K562 (cell line): ENCODE measurements at regions not wholly inside any gene's neighbourhood (a gene's known extent, or its start where the extent isn't known, plus 50 kb on each side); places are given as distances from the start of the nearest gene placed in this dataset.

ENCODE experiments used
- ATAC-seq: fragments of 200-7000 bp; cut with Tn5 transposase; 3 replicates; pipeline ENCODE4 v1.9.1; 2020; ENCODE audit warnings: moderate library complexity
- BruUV-seq: library from RNA; stranded (reverse); fragments of 400-500 nt; replicated peaks from 2 replicates; lab custom pipeline; 2021; lab: Mats Ljungman, UMichigan
- CTCF ChIA-PET: fragments of 300-600 bp; formaldehyde crosslinking; extraction: SDS; loops from one replicate; lab custom pipeline; 2021; ENCODE audit warnings: low intra/inter-chr PET ratio; lab: Yijun Ruan, JAX
- POLR2A ChIA-PET: fragments of 300-600, 350-650 bp; sonication (Branson Sonifier 250); formaldehyde crosslinking; extraction: SDS; loops from one replicate; lab custom pipeline; 2021; ENCODE audit warnings: antibody characterized with exemption, inconsistent platforms; lab: Yijun Ruan, JAX
- DNase-seq, 4 experiments: peaks; one replicate each; pipeline versions ENCODE4 v3.0.0 to v3.0.0-alpha.2; 2011 to 2018; ENCODE audit warnings: low spot score in 3 of 4, mixed read lengths in 3 of 4; ENCODE audit errors: extremely low read depth in 1 of 4
- FAIRE-seq: peaks from 2 replicates; lab custom pipeline; 2011; peaks lifted over from hg19 to GRCh38; lab: Jason Lieb, UNC
- H2AFZ ChIP-seq: 2 replicates; pipeline ENCODE4 v1.6.0; 2011; ENCODE audit warnings: low read depth, low read length, control low read depth, inconsistent platforms
- H3K27ac ChIP-seq: fragments of 200-600 bp; 3 replicates; pipeline ENCODE4 v1.8.0; 2011; ENCODE audit warnings: low read depth, mild to moderate bottlenecking, control low read depth, inconsistent platforms, low read length, moderate library complexity, mixed read lengths; ENCODE audit errors: extremely low read depth
- H3K27me3 ChIP-seq, 2 experiments: fragments of 300-600 bp in 1 of 2; 2 replicates in 1 of 2; 3 replicates in 1 of 2; pipeline versions ENCODE4 v1.6.0 to v1.8.0; 2011; ENCODE audit warnings: inconsistent platforms in 2 of 2, low read length in 2 of 2, mild to moderate bottlenecking in 1 of 2, mixed read lengths in 1 of 2, moderate library complexity in 1 of 2; ENCODE audit not compliant: control insufficient read depth in 2 of 2, insufficient read depth in 2 of 2
- H3K36me3 ChIP-seq: fragments of 300-600 bp; 3 replicates; pipeline ENCODE4 v1.8.0; 2011; ENCODE audit warnings: mild to moderate bottlenecking, low read length, inconsistent platforms; ENCODE audit not compliant: control insufficient read depth, insufficient read depth
- H3K4me1 ChIP-seq, 2 experiments: fragments of 200-600 bp in 1 of 2; replicated peaks in 1 of 2; 2 replicates in 1 of 2; 3 replicates in 1 of 2; pipeline versions ENCODE4 v1.5.1 to v1.8.0; 2011; ENCODE audit warnings: inconsistent platforms in 2 of 2, low read length in 2 of 2, mild to moderate bottlenecking in 1 of 2, mixed read lengths in 1 of 2, moderate library complexity in 1 of 2; ENCODE audit not compliant: control insufficient read depth in 2 of 2, insufficient read depth in 2 of 2
- H3K4me2 ChIP-seq: 2 replicates; pipeline ENCODE4 v1.6.1; 2011; ENCODE audit warnings: low read length, control low read depth, inconsistent platforms, mixed read lengths; ENCODE audit not compliant: insufficient read depth
- H3K4me3 ChIP-seq: fragments of 200-600 bp; sonication (generic), shearing (Covaris generic); 2 replicates; pipeline ENCODE4 v1.5.1; 2016; ENCODE audit warnings: control low read depth, inconsistent platforms
- H3K79me2 ChIP-seq: fragments of 200-600 bp; 3 replicates; pipeline ENCODE4 v1.8.0; 2011; ENCODE audit warnings: low read length, inconsistent platforms; ENCODE audit not compliant: control insufficient read depth, insufficient read depth
- H3K9ac ChIP-seq, 2 experiments: 2 replicates each; pipeline versions ENCODE4 v1.6.0 to v1.6.1; 2011; ENCODE audit warnings: low read depth in 2 of 2, low read length in 2 of 2, control low read depth in 1 of 2, inconsistent platforms in 1 of 2, mild to moderate bottlenecking in 1 of 2, mixed read lengths in 1 of 2; ENCODE audit not compliant: insufficient read depth in 1 of 2
- H3K9me1 ChIP-seq: one replicate; pipeline ENCODE4 v1.6.0; 2011; ENCODE audit warnings: inconsistent platforms, mild to moderate bottlenecking, low read length, moderate library complexity; ENCODE audit not compliant: control insufficient read depth, insufficient read depth
- H3K9me3 ChIP-seq: replicated peaks from 2 replicates; pipeline ENCODE4 v1.5.1; 2011; ENCODE audit warnings: low read depth, low read length, inconsistent platforms; ENCODE audit not compliant: control insufficient read depth, insufficient read depth
- H4K20me1 ChIP-seq: replicated peaks from 2 replicates; pipeline ENCODE4 v1.6.1; 2011; ENCODE audit warnings: low read length, inconsistent platforms, mixed read lengths; ENCODE audit not compliant: control insufficient read depth, insufficient read depth
- ARNT ChIP-seq, 2 experiments: fragments of 450-650 bp; IDR thresholded peaks; 2 replicates each; pipeline ENCODE4 v1.6.1; 2016; ENCODE audit warnings: mild to moderate bottlenecking in 1 of 2
- BRCA1 ChIP-seq, 2 experiments: fragments of 450-650 bp in 1 of 2; sonication (generic) in 1 of 2; formaldehyde crosslinking in 1 of 2; IDR thresholded peaks; 2 replicates each; pipeline versions ENCODE4 v1.5.0 to v1.6.1; 2017 to 2020; ENCODE audit warnings: mild to moderate bottlenecking in 1 of 2, missing genetic modification reagents in 1 of 2
- CBX3 ChIP-seq, 2 experiments: IDR thresholded peaks; 1 replicate in 1 of 2; 2 replicates in 1 of 2; pipeline ENCODE4 v1.6.1; 2012; ENCODE audit warnings: inconsistent platforms in 2 of 2, low read length in 2 of 2, borderline replicate concordance in 1 of 2, control low read depth in 1 of 2
- HEY1 ChIP-seq: fragments of 250-450 bp; sonication (Bioruptor Pico); IDR thresholded peaks from 2 replicates; pipeline ENCODE4 v1.5.0; 2020; ENCODE audit warnings: mild to moderate bottlenecking, moderate library complexity, borderline replicate concordance
- KLF16 ChIP-seq: IDR thresholded peaks from 2 replicates; pipeline ENCODE4 v1.6.1; 2016; ENCODE audit warnings: antibody characterized with exemption
- NFATC3 ChIP-seq: fragments of 450-650 bp; IDR thresholded peaks from 2 replicates; pipeline ENCODE4 v1.6.1; 2017; ENCODE audit warnings: mild to moderate bottlenecking
- SIN3B ChIP-seq: fragments of 450-650 bp; IDR thresholded peaks from 2 replicates; pipeline ENCODE4 v1.6.1; 2017; ENCODE audit warnings: low read depth, mild to moderate bottlenecking, moderate library complexity
- SRSF3 ChIP-seq: fragments of 200-400 bp; formaldehyde crosslinking; IDR thresholded peaks from 2 replicates; pipeline ENCODE4 v1.6.1; 2016; ENCODE audit warnings: mild to moderate bottlenecking, low read length, moderate library complexity; ENCODE audit not compliant: insufficient read depth
- STAT5B ChIP-seq: fragments of 250-450 bp; sonication (Bioruptor Pico); IDR thresholded peaks from 2 replicates; pipeline ENCODE4 v1.8.0; 2021; ENCODE audit warnings: mild to moderate bottlenecking, inconsistent platforms
- ZNF184 ChIP-seq: sonication (generic); formaldehyde crosslinking; IDR thresholded peaks from 2 replicates; pipeline ENCODE4 v1.5.0; 2020; ENCODE audit warnings: missing genetic modification reagents
- ZNF239 ChIP-seq: fragments of 250-450 bp; sonication (Bioruptor Pico); IDR thresholded peaks from 2 replicates; pipeline ENCODE4 v1.4.0; 2020; ENCODE audit warnings: mild to moderate bottlenecking
- ZNF431 ChIP-seq: sonication (generic); formaldehyde crosslinking; IDR thresholded peaks from 2 replicates; pipeline ENCODE4 v1.8.0; 2022; ENCODE audit warnings: mild to moderate bottlenecking, missing genetic modification reagents
- WGBS: fragments of 100-300 bp; shearing (Covaris generic); methylation state at CpG from one replicate; pipeline ENCODE4 v1.1.6; 2016; ENCODE audit warnings: low coverage, mixed read lengths; ENCODE audit not compliant: insufficient coverage; ENCODE audit errors: missing lambda C conversion rate; 5-methylcytosine and 5-hydroxymethylcytosine counted together
- in situ Hi-C: fragments of 300-500 bp; cut with MboI; formaldehyde crosslinking; loops from 4 replicates; pipeline ENCODE4 v1.15.0; 2018; ENCODE audit warnings: inconsistent platforms, mixed read lengths
- intact Hi-C: fragments of 100-400 bp; cut with micrococcal nuclease; formaldehyde crosslinking; loops from 2 replicates; pipeline ENCODE4 v1.14.2; 2022
- TF ChIP-seq, protein P1 (sequence below): sonication (generic); formaldehyde crosslinking; IDR thresholded peaks from 2 replicates; pipeline ENCODE4 v1.8.0; 2022; ENCODE audit warnings: missing genetic modification reagents, mild to moderate bottlenecking, moderate library complexity, borderline replicate concordance
- TF ChIP-seq, protein P2 (sequence below), 2 experiments: IDR thresholded peaks in 1 of 2; conservative IDR thresholded peaks in 1 of 2; 2 replicates each; pipeline ENCODE4 v1.6.1; 2016; ENCODE audit warnings: low read depth in 2 of 2, mild to moderate bottlenecking in 1 of 2, missing compliant biosample characterization in 1 of 2, missing genetic modification characterization in 1 of 2, moderate library complexity in 1 of 2
- TF ChIP-seq, protein P3 (sequence below): sonication (generic); formaldehyde crosslinking; IDR thresholded peaks from 2 replicates; pipeline ENCODE4 v1.8.1; 2023; ENCODE audit warnings: mild to moderate bottlenecking, missing genetic modification reagents, moderate library complexity
- TF ChIP-seq, protein P4 (sequence below): fragments of 450-650 bp; conservative IDR thresholded peaks from 2 replicates; pipeline ENCODE4 v1.6.1; 2016; ENCODE audit warnings: missing genetic modification characterization, low read depth, mild to moderate bottlenecking, control low read depth, missing compliant biosample characterization

DNA sequence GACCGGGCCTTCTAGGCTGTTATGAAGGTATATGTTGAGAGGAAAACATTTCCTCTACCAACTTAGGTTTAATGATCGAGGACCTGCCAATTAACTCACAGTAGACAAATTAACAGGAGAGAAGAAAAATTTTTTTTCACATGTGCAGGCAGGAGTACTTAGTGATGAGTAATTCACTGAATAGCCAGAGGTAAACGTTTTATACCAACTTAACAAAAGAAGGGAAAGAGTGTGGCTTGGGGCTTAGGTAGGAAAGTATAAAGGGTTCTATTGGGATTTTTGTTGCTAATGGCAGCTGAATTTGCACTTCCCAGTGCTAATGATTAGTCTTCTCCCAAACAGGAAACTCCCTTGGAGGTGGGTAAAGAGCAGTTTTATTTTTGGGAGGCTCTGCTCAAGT lies 121.6 kb upstream of the HS3ST4 start (continued):
- TF ChIP-seq SRSF3 (no peak), SIN3B (no peak), CBX3 (IDR thresholded peaks at IDR 0.05; ENCODE audit: borderline replicate concordance in 1 of 2, low read length in 2 of 2) (no peak), ARNT (IDR thresholded peaks at IDR 0.05) (no peak)
- TF ChIP-seq, all 486 proteins: peak for 0

DNA sequence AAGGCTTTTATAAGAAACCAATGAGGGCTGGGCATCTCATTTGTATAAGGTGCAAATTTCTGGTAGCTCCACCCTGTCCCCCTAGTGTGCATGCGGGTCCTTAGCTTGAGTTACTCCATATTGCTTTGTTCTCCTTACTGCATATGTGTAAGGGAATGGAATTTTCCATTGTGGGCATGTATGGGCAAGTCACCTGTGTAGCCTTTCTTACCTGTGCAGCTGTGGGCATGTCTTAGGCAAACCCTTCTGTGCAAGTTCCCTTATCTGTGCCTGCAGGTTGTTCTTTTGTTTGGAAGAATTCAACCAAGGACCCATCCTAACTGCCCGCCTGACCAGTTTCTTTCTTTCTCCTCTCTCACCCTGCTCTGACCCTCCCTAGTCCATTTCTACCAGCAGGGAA lies 122.8 kb upstream of the HS3ST4 start:
- no peak overlapping the region for H3K4me3 ChIP-seq
- no peak for ATAC-seq
- in situ Hi-C loops: no loop called here
- no peak for TF ChIP-seq BRCA1 (IDR thresholded peaks at IDR 0.05)
- no peak for TF ChIP-seq BRCA1 (CRISPR knock-in tag; IDR thresholded peaks at IDR 0.05)
- TF ChIP-seq STAT5B (CRISPR knock-in tag): no peak
- no peak for TF ChIP-seq ZNF239
- TF ChIP-seq, protein P1, sequence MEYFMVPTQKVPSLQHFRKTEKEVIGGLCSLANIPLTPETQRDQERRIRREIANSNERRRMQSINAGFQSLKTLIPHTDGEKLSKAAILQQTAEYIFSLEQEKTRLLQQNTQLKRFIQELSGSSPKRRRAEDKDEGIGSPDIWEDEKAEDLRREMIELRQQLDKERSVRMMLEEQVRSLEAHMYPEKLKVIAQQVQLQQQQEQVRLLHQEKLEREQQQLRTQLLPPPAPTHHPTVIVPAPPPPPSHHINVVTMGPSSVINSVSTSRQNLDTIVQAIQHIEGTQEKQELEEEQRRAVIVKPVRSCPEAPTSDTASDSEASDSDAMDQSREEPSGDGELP (CRISPR knock-in tag): no peak
- TF ChIP-seq, protein P2, sequence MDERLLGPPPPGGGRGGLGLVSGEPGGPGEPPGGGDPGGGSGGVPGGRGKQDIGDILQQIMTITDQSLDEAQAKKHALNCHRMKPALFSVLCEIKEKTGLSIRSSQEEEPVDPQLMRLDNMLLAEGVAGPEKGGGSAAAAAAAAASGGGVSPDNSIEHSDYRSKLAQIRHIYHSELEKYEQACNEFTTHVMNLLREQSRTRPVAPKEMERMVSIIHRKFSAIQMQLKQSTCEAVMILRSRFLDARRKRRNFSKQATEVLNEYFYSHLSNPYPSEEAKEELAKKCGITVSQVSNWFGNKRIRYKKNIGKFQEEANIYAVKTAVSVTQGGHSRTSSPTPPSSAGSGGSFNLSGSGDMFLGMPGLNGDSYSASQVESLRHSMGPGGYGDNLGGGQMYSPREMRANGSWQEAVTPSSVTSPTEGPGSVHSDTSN (CRISPR knock-in tag; IDR thresholded peaks at IDR 0.05; ENCODE audit: low read depth): no peak
- TF ChIP-seq, protein P2 (tag; conservative IDR thresholded peaks at IDR 0.05; ENCODE audit: low read depth): no peak
- no peak for TF ChIP-seq HEY1 (CRISPR knock-in tag)
- TF ChIP-seq, protein P3, sequence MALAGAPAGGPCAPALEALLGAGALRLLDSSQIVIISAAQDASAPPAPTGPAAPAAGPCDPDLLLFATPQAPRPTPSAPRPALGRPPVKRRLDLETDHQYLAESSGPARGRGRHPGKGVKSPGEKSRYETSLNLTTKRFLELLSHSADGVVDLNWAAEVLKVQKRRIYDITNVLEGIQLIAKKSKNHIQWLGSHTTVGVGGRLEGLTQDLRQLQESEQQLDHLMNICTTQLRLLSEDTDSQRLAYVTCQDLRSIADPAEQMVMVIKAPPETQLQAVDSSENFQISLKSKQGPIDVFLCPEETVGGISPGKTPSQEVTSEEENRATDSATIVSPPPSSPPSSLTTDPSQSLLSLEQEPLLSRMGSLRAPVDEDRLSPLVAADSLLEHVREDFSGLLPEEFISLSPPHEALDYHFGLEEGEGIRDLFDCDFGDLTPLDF (CRISPR knock-in tag): no peak
- TF ChIP-seq KLF16: no peak
- TF ChIP-seq ZNF184: no peak
- TF ChIP-seq ZNF431 (CRISPR knock-in tag): no peak
- no peak for TF ChIP-seq NFATC3
- TF ChIP-seq, protein P4, sequence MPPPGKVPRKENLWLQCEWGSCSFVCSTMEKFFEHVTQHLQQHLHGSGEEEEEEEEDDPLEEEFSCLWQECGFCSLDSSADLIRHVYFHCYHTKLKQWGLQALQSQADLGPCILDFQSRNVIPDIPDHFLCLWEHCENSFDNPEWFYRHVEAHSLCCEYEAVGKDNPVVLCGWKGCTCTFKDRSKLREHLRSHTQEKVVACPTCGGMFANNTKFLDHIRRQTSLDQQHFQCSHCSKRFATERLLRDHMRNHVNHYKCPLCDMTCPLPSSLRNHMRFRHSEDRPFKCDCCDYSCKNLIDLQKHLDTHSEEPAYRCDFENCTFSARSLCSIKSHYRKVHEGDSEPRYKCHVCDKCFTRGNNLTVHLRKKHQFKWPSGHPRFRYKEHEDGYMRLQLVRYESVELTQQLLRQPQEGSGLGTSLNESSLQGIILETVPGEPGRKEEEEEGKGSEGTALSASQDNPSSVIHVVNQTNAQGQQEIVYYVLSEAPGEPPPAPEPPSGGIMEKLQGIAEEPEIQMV: no peak

More for the DNA sequence above, 122.8 kb upstream of the HS3ST4 start:
- H3K4me2 ChIP-seq: no peak overlapping the region
- FAIRE-seq: no peak
- H3K36me3 ChIP-seq: no peaks in the 10 kb centered on the region
- H3K27ac ChIP-seq: no peak overlapping the region
- no peaks in the 10 kb centered on the region for H3K79me2 ChIP-seq
- BruUV-seq: no TSS peak
- no peaks in the 10 kb centered on the region for H3K4me1 ChIP-seq
- no peak overlapping the region for H2AFZ ChIP-seq
- no peaks in the 10 kb centered on the region for H3K9me1 ChIP-seq
- 0% methylated on average over 2 of the region's 2 CpGs for whole genome bisulfite sequencing
- CTCF ChIA-PET: no interaction called here
- H3K9me3 ChIP-seq: no peaks in the 10 kb centered on the region
- no peaks in the 10 kb centered on the region; a peak in 1 of 5 replicates for H3K27me3 ChIP-seq
- H4K20me1 ChIP-seq: no peaks in the 10 kb centered on the region
- no peak for DNase-seq
- intact Hi-C loops: no loop called here
- no peak overlapping the region for H3K9ac ChIP-seq
- POLR2A ChIA-PET: interaction anchor here (0.6 to 1.1 kb wide), 2 partner anchors 15 to 150 kb away, joined by 3 read pairs; no protein-coding TSS in a partner anchor
